ENCODE measurements at regions not wholly inside any gene's neighbourhood (a gene's known extent, or its start where the extent isn't known, plus 50 kb on each side); places are given as distances from the start of the nearest gene placed in this dataset.

DNA sequence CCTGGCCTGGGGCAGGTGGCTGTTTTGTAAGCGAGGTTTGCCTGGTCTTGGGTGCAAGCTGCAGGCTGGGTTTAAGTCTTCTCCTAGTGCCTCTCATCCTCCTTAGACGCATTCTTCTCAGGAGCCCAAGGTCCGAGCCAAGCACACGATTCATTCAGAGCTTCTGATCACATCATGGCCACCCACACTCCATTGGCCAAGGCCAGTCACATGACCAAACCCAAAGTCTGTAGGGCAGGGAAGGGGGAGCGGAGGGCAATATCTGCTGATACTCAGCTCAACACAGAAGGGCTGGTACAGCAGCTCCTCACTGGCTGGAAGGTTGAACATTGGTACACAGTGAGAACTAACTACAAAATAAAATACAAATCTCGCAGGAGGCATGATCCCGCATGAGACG is 177.2 kb upstream of the AFDN start:
- TF ChIP-seq, protein P1, sequence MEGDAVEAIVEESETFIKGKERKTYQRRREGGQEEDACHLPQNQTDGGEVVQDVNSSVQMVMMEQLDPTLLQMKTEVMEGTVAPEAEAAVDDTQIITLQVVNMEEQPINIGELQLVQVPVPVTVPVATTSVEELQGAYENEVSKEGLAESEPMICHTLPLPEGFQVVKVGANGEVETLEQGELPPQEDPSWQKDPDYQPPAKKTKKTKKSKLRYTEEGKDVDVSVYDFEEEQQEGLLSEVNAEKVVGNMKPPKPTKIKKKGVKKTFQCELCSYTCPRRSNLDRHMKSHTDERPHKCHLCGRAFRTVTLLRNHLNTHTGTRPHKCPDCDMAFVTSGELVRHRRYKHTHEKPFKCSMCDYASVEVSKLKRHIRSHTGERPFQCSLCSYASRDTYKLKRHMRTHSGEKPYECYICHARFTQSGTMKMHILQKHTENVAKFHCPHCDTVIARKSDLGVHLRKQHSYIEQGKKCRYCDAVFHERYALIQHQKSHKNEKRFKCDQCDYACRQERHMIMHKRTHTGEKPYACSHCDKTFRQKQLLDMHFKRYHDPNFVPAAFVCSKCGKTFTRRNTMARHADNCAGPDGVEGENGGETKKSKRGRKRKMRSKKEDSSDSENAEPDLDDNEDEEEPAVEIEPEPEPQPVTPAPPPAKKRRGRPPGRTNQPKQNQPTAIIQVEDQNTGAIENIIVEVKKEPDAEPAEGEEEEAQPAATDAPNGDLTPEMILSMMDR (optimal IDR thresholded peaks at IDR 0.05 in 1 of 3, IDR thresholded peaks at IDR 0.05 in 1 of 3, conservative IDR thresholded peaks at IDR 0.05 in 1 of 3; ENCODE audit: extremely low read depth in 1 of 3, insufficient read depth in 2 of 3, low read length in 3 of 3): no peak
- no peak for TF ChIP-seq EZH2 (IDR thresholded peaks at IDR 0.05; ENCODE audit: low read length)

Measured in keratinocyte (primary cell).